ENCODE measurements at regions not wholly inside any gene's neighbourhood (a gene's known extent, or its start where the extent isn't known, plus 50 kb on each side); places are given as distances from the start of the nearest gene placed in this dataset.

DNA sequence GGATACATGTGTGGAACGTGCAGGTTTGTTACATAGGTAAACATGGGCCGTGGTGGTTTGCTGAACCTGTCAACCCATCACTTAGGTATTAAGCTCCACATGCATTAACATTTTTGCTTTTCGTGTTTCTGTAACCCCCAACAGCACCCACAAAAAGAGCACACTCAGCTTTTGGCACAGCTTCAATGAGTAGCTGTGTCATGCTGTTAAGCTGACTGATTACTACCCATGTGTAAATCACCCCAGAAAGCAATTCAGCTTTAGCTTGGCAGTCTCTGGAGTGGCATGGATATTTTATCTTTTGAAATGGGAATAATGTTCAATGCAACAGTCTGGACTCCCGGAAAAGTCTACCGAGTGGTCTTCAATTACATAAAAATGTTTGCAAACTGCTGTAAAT lies 734.3 kb downstream of the STIM2 start:
- no peak for DNase-seq (ENCODE audit: low read depth in 1 of 2, low spot score in 1 of 2)
- H3K27me3 ChIP-seq (ENCODE audit: insufficient read depth, poor library complexity, severe bottlenecking), result no peaks in the 10 kb centered on the region
- no peak for TF ChIP-seq POLR2AphosphoS5 (IDR thresholded peaks at IDR 0.05; ENCODE audit: low read depth)
- TF ChIP-seq SPI1 (IDR thresholded peaks at IDR 0.05; ENCODE audit: borderline replicate concordance, low read depth), result no peak
- TF ChIP-seq, protein P1, sequence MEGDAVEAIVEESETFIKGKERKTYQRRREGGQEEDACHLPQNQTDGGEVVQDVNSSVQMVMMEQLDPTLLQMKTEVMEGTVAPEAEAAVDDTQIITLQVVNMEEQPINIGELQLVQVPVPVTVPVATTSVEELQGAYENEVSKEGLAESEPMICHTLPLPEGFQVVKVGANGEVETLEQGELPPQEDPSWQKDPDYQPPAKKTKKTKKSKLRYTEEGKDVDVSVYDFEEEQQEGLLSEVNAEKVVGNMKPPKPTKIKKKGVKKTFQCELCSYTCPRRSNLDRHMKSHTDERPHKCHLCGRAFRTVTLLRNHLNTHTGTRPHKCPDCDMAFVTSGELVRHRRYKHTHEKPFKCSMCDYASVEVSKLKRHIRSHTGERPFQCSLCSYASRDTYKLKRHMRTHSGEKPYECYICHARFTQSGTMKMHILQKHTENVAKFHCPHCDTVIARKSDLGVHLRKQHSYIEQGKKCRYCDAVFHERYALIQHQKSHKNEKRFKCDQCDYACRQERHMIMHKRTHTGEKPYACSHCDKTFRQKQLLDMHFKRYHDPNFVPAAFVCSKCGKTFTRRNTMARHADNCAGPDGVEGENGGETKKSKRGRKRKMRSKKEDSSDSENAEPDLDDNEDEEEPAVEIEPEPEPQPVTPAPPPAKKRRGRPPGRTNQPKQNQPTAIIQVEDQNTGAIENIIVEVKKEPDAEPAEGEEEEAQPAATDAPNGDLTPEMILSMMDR (IDR thresholded peaks at IDR 0.05; ENCODE audit: insufficient read depth, low read length), result no peak
- TF ChIP-seq, protein P2, sequence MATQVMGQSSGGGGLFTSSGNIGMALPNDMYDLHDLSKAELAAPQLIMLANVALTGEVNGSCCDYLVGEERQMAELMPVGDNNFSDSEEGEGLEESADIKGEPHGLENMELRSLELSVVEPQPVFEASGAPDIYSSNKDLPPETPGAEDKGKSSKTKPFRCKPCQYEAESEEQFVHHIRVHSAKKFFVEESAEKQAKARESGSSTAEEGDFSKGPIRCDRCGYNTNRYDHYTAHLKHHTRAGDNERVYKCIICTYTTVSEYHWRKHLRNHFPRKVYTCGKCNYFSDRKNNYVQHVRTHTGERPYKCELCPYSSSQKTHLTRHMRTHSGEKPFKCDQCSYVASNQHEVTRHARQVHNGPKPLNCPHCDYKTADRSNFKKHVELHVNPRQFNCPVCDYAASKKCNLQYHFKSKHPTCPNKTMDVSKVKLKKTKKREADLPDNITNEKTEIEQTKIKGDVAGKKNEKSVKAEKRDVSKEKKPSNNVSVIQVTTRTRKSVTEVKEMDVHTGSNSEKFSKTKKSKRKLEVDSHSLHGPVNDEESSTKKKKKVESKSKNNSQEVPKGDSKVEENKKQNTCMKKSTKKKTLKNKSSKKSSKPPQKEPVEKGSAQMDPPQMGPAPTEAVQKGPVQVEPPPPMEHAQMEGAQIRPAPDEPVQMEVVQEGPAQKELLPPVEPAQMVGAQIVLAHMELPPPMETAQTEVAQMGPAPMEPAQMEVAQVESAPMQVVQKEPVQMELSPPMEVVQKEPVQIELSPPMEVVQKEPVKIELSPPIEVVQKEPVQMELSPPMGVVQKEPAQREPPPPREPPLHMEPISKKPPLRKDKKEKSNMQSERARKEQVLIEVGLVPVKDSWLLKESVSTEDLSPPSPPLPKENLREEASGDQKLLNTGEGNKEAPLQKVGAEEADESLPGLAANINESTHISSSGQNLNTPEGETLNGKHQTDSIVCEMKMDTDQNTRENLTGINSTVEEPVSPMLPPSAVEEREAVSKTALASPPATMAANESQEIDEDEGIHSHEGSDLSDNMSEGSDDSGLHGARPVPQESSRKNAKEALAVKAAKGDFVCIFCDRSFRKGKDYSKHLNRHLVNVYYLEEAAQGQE (IDR thresholded peaks at IDR 0.05; ENCODE audit: insufficient replicate concordance, low read depth), result no peak
- no peak for TF ChIP-seq GABPA (IDR thresholded peaks at IDR 0.05; ENCODE audit: low read depth)
- no peak overlapping the region for H3K27ac ChIP-seq (replicated peaks)
- H3K4me3 ChIP-seq (replicated peaks; ENCODE audit: insufficient read depth, low read length), result no peak overlapping the region

DNA sequence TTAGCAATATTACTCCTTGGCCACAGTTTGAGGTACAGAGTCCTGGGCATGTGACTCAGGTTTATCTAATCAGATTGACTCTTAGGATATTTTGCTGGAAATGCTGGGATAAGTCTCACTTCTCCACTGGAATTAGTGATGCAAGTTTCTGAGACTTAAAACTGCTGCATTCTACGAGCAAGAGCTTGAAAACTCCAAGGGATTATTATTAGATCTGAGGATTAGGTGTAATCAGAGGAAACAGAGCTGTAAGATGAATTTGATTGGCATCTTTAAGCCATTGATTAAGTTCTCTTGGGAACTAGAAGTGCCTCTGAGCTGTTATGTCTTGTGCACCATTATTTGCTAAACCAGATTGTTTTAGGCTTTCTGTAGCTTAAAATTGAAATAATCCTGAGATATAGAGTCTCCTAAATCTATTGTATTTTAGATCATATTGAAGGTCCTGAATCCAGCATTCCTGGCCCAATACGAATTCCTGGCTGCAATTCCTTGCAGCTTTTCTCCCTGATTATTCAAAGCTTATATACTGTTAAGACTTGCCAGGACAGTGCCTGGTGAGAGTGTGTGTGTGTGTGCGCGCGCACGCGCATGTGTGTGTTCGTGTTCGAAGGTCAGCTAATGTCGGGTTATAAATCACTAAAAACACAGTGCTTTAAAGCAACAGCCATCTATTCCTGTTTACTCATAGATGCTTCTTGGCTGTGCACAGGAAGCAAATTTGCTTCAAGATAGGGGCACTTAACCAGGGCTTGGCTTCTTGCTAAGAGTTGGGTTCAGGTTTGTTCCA lies 735.1 kb downstream of the STIM2 start:
- DNase-seq (ENCODE audit: low read depth in 1 of 2, low spot score in 1 of 2), result no peak

DNA sequence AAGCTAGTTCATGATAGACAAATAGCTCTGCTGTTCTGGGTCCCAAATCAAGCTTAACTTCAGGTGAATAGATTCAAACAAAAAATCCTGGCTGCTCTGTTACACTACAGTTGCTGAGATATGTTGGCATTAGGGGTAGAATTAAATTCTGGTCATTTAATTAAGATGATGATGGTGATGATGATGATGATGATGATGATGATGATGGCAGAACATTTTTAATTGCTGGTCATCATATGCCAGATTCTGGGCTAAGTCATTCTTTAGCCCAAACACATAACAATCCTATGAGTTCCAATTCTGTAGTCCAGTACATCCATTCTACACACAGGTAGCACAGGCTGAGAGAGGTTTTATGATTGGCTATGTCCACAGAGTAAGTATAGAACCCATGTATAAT lies 741.5 kb downstream of the STIM2 start:
- TF ChIP-seq POLR2AphosphoS5 (IDR thresholded peaks at IDR 0.05; ENCODE audit: low read depth), result no peak
- TF ChIP-seq, protein P2 (IDR thresholded peaks at IDR 0.05; ENCODE audit: insufficient replicate concordance, low read depth), result no peak
- TF ChIP-seq, protein P1 (IDR thresholded peaks at IDR 0.05; ENCODE audit: insufficient read depth, low read length), result no peak
- no peak for TF ChIP-seq GABPA (IDR thresholded peaks at IDR 0.05; ENCODE audit: low read depth)
- TF ChIP-seq SPI1 (IDR thresholded peaks at IDR 0.05; ENCODE audit: borderline replicate concordance, low read depth), result no peak
- Histone ChIP-seq H3K27me3 (ENCODE audit: insufficient read depth, poor library complexity, severe bottlenecking) (no peaks in the 10 kb centered on the region), H3K4me3 (replicated peaks; ENCODE audit: insufficient read depth, low read length) (no peak overlapping the region), H3K27ac (replicated peaks) (no peak overlapping the region)
- no peak for DNase-seq (ENCODE audit: low read depth in 1 of 2, low spot score in 1 of 2)

More for the DNA sequence above, 735.1 kb downstream of the STIM2 start:
- Histone ChIP-seq H3K4me3 (replicated peaks; ENCODE audit: insufficient read depth, low read length) (no peak overlapping the region), H3K27me3 (ENCODE audit: insufficient read depth, poor library complexity, severe bottlenecking) (no peaks in the 10 kb centered on the region), H3K27ac (replicated peaks) (no peak overlapping the region)
- no peak for TF ChIP-seq POLR2AphosphoS5 (IDR thresholded peaks at IDR 0.05; ENCODE audit: low read depth)
- TF ChIP-seq, protein P1 (IDR thresholded peaks at IDR 0.05; ENCODE audit: insufficient read depth, low read length), result no peak

DNA sequence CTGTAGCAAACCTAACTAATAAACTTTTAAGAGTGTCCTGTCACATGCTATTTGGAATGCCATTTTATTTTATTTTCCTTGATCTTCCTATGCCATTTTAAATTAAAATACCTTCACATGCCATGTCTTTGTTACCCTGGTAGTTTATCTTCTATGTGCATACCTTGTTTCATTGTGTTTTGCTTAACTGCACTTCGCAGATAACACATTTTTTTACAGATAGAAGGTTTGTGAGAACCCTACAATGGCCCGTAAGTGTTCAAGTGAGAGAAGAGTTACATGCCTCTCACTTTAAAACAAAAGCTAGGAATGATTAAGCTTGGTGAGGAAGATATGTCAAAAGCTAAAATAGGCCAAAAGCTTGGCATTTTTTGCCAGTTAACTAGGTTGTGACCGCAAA lies 744.1 kb downstream of the STIM2 start:
- DNase-seq (ENCODE audit: low read depth in 1 of 2, low spot score in 1 of 2), result no peak
- Histone ChIP-seq H3K27ac (replicated peaks) (no peak overlapping the region), H3K4me3 (replicated peaks; ENCODE audit: insufficient read depth, low read length) (no peak overlapping the region), H3K27me3 (ENCODE audit: insufficient read depth, poor library complexity, severe bottlenecking) (no peaks in the 10 kb centered on the region)
- no peak for TF ChIP-seq SPI1 (IDR thresholded peaks at IDR 0.05; ENCODE audit: borderline replicate concordance, low read depth)
- TF ChIP-seq, protein P2 (IDR thresholded peaks at IDR 0.05; ENCODE audit: insufficient replicate concordance, low read depth), result no peak
- TF ChIP-seq POLR2AphosphoS5 (IDR thresholded peaks at IDR 0.05; ENCODE audit: low read depth), result no peak
- no peak for TF ChIP-seq GABPA (IDR thresholded peaks at IDR 0.05; ENCODE audit: low read depth)
- TF ChIP-seq, protein P1 (IDR thresholded peaks at IDR 0.05; ENCODE audit: insufficient read depth, low read length), result no peak

Measured in HL-60 (cell line).